Activated CD4-positive, alpha-beta T cell treated with anti-CD3 and anti-CD28 coated beads, Interleukin-2, amount 50 U/mL, for 4 hours (primary cell): ENCODE measurements at regions not wholly inside any gene's neighbourhood (a gene's known extent, or its start where the extent isn't known, plus 50 kb on each side); places are given as distances from the start of the nearest gene placed in this dataset.

Experiments used
- DNase-seq, 2 experiments: peaks; one replicate each; pipeline ENCODE4 v3.0.0-alpha.2; 2020

DNA sequence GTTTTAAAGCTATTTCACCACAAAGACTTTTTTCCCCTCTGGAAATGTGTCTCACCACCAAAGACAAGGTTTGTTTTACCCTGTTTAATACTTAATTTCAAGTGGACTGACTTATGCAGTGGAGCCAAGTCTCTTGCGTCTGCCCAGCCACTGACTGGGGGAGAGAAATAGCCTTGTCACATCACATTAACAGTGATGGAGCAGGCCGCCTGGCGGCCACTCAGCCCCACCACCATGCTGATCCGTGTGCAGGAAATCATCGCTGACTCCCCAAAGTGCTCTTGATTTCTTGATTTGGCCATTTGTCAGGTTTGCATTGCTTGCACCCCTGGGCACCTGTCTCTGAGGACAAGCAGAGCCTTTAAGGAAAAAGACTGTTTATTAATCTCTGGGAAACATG lies 334.1 kb downstream of the GLRX3 start:
- DNase-seq: no peak

DNA sequence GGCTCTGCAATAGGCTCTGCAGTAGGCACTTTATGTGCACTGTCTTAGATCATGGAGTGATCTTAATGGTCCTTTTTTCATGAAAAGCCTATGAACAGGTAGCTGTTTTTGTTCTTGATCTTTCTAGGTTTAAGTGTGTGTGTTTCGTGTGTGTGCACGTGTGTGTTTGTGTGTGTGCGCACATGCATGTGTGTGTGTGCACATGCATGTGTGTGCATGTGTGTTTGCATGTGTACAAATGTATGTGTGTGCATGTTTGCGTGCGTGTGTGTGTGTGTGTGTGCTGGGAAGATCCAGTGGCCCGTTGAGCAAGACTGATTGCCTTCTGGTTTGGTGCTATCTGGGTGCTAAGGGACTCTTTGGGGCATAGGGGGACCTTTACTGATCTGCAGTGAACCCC lies 334.8 kb downstream of the GLRX3 start:
- no peak for DNase-seq

DNA sequence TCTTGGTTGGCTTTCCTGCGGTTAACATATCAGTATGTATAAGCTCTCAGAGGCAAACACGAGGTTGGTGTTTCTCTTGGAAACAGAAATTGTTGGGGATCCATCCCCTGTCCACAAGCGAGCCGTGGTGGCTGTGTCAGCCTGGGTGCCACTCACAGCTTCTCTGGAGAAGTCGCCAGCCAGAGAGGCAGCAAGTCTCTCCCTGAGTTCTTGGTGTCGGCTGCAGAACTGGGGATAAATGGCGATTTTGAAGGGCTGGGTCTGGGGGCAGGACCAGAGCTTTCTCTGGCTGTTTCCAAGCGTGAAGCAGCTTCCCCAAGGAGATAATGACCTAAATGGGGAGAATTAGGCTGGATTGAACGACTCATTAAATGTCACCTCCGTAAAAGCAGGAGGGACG lies 335.3 kb downstream of the GLRX3 start:
- DNase-seq: no peak

DNA sequence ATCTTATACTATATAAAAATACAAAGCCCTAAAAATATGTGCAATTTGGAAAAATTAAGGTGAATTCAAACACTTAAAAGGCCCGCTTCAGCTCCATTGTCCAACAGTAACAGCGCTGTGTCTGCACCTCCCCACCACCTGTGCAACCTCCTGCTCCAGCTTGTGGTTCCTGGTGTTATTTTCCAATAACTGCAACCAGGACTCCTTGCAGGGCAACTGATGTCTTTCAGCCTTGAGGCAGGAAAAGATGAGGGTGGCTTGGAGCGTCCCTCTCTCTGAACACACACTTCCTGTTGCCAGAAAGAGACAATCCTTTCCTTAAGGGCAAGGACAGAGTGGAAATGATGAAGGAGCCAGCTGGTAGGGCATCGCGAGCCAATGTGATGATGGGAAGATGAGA lies 336.0 kb downstream of the GLRX3 start:
- no peak for DNase-seq

DNA sequence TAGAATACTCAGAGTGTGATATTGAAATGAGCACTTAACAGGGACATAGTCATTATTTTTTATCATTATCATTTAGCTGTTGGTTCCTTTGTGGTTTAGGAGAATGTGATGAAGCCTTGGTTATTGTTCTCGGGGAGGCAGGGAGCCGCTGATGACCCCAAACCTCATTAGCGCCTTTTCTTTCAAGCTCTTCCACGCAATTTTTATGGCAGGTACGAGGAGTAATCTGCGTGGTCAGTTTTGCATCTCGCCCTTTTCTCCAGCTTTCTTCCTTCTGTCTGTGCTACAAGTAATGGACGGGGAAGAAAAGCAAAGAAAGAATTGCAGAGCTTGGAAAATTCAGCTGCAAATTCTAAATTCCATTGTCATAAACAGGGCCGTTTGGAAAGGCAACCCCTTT lies 338.4 kb downstream of the GLRX3 start:
- DNase-seq: no peak

DNA sequence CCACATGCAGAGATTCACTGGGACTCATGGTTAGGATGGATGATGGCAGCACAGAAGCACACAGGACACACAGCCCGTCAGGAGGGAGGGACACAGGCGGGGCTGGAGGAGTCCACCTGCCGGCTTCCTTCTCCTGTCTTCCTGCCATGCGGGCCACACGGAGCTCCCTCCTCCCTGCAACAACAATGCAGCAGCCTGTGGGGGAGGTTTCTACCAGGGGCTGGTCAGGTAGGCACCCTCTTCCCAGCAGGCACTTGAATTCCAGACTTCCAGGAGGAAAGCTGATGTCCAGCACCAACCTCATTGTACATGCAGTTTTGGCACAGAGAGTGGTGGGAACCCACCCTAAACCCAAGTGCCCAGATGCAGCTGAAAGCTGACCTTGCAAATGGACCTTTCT lies 341.2 kb downstream of the GLRX3 start:
- DNase-seq: no peak

DNA sequence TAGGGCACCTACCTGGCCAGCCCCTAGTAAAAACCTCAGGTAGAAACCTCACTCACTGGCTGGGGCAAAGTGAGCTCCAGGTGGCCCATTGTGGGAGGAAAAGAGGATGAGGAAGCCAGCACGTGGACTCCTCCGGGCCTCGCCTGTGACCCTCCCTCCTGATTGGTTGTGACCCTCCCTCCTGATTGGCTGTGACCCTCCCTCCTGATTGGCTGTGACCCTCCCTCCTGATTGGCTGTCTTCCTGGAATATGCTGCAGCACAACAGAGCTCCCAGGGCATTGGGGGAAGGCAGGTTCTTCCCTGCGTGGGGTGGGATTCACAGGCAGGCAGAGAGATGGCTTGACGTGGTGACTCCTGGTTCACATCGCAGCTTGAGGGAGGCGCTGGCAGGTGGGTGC lies 343.0 kb downstream of the GLRX3 start:
- DNase-seq: no peak

DNA sequence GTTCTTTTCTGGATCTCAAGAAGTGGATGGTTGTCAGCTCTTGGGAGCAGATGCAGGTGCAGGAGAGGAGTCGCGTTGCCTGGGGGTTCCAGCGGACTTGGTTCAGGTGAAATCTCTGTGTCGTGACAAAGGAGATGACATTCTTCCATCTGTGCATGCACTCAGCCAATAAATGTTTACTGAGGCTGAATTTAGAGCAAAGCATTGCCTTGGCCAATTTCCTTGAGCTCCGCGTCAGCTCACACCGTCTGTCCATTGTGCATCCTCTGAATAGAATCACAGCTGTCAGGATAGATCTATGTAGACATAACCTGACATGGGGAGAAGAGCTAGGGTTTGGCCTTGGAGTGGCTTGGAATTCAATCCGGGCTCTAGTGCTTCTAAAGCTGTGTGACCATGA lies 343.7 kb downstream of the GLRX3 start:
- DNase-seq: no peak

DNA sequence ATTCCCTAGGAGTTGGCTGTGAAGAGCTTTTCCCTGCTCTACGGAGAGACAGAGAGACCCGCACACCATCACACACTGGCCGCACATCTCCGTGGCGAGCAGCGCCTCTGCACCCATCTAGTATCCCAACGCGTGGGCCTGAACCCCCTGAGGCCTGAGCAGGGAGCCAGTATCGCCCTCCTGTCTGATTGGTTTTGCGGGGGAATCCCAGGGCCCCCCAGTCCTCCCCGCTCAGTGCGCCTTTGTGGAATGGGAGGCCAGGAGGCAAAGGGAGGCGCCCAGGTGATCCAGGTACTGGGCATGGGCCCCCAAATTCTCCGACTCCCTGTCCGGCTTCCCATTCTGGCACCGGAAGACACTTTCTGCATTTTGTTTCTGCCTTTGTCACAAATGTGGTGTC lies 344.3 kb downstream of the GLRX3 start:
- no peak for DNase-seq

DNA sequence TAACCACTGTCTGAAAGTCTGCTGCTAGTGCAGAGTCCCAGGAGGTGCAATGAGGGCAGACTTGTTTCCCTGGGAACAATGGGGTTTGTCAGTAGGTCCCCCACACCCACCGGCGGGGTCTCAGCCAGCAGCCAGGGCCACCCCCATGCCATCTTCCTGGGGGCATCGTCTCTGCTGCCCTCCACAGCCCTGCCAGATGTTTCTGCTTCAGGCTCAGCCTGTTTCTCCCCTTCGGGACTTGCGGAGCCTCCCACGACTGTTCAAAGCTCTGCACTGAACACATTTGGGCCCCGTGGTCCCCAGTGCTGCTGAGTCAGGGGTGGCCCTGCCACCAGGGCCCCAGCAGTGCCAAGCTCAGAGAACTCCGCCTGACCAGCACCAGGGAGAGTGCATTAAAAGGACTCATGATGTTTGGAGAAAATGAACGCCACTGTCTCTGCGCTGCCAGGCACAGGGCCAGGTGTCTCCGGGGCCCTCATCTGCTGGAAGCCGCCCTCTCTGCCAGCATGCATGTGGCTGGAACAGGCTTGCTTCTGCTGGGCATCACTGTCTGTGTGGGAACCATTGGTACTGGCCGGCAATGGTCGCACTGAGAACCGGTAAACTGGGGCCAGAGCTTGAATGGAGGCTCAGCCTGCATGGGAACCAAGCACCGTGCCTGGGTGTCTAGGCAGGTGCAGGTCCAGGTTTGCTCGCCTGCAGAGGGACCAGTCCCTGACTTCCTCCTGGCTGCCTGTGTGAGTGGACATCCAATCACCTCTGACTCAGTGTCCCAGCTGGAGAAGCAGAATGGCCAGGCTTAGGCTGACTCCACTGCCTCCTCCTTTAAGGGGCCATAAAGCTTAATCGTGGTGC lies 345.1 kb downstream of the GLRX3 start:
- DNase-seq: no peak

DNA sequence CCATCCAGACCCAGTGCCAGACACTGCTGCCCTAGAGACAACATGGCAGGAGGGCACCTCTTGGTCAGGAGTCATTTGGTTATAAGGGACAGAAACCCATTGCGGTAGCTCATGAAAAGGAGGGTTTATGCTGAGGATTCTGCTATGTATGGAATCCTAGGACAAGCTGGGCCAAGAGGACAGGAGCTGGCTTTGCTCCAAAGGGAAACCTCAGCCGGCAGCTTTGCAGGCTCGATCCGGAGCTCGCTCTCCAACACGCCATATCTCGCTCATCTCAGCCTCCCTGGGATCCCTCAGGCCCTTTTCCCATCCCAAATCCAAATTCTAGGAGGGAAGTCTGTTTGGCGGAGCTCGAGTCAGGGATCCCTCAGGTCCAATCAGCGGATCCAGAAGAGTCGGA lies 345.7 kb downstream of the GLRX3 start:
- no peak for DNase-seq

DNA sequence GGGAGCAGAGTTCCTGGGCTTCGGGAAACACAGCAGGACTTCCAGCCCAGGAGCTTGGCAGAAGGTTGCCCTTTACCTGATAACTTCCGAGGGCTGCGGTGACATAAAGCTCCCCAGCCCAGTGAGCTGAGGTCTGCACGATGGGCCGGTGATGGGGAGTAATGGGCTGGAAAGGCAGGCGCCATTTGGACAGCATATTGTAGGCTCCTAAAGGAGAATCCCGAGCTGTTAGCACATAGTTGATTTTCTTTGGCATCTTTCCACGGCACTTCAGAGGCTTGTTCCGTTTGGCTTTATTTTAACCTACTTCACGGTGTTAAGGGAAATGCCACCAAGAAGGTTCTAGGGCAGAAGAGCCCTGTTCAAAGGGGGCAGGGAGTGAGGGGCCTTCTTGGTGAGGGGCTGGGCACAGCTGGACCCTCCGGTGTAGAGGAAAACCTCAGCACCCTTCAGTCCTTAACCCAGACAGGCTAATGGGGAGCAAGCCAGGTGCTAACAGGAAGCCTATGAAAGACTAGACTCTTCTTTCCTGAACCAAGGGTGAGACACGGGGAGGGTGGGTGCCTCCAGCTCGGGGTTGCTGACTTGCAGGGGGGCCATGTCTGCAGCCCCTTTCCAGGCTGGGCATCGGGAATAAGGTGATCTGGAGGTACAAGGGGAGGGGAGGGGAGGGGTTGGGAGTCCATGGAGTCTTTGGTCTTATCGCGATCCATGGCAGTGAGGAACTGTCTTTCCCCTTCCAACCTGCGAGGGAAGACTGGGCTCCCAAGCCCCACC lies 347.7 kb downstream of the GLRX3 start:
- DNase-seq: no peak

DNA sequence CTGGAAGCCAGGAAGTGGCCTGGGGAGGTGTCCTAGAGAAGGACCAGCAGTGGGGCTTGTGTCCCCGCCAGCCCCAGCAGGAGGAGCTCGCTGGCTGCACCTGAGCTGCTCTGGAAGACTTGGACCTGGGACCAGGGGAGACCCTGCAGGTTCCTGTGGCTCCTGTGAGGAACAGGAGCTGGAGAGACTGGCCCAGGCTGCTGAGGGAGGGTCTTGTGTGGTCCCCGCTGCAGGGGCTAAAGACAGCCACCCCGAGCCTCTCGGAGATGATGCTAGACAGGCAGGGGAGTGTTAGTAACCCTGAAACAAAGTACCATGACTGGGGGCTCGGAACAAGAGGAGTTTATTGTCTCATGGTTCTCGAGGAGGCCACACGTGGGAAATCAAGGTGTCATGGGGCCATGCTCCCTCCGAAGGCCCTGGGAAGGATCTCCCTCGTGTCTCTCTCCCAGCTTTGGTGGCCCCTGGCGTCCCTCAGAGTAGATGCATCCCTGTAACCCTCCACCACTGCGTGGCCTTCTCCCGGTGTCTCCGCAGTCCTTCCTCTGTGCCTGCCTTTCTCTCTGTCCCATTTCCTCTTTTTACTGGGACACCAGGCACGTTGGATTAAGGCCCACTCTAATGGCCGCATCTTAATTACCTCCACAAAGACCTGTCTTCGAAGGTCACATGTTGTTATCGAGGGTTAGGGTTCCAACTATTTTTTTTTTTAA lies 348.4 kb downstream of the GLRX3 start:
- no peak for DNase-seq

DNA sequence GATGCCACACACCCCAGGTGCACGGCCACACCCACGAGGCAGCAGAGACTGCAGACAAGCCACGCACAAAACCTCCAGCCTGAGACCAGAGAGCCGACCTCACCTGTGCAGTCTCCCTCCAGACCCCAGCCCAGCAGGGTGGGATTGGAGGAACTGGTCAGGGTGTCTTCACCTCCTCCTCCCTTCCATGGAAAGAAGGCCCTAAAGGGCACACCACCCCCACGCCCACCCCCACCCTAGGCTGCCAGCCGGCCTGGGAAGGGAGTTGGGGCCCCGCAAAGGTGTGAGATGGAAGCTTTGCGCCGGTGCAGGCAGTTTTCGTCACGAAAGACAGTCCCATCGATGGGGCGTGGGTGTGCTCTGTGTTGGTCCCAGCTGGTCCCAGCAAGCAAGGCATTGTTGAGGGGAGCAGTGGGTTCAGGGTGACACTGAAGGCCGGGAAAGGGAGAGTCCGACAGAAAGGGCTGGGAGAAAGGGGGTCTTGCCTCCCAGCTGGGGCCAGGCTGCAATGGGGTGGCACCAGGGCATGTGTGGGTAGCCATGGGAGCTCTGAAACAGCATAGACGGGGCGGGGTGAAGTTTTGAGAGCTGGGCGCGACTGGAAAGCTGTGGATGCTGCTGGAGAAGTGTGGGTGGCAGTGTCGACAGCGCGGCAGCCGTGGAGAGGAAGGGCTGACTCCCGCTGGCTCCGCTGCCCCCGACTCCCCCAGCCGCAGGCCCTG lies 349.2 kb downstream of the GLRX3 start:
- no peak for DNase-seq

DNA sequence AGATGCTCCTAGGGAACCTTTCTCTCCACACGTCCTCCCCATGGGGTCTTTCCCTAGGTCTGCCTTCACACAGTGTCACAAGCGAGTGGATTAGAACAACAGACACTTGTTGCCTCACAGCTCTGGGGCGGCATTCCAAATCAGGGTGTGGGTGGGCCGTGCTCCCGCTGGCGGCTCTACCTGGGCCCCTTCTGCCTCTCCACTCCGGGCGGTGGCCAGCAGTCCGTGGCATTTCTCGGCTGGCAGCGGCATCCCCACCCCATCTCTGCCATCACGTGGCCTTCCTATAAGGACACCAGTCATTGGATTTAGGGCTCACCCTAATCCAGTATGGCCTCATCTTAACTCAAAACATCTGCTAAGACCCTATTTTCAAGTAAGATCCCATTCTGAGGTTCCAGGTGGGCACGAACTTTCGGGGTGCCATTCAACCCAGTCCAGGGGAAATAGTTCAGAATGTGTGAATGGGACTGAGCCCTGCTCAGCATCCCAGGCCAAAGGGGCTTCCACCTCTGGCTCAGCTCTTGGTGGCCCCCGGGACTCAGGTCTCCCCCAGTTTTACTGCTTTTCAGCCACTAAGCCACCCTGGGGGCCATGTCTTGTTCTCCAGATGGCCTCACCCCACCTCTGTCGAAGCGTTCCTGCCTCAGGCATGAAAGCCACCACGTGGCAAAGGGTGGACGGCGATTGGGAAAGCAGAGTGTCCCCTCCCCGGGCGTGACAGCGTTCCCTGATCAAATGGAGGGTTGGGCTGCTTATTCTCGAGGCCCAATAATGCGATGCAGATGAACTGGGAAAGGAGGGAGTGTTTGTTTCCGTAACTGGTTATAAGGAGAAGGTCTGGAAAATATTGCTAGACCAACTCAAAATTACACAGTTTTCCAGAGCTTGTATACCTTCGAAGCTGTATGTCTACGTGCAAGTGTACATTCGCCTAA lies 350.0 kb downstream of the GLRX3 start:
- DNase-seq: no peak

DNA sequence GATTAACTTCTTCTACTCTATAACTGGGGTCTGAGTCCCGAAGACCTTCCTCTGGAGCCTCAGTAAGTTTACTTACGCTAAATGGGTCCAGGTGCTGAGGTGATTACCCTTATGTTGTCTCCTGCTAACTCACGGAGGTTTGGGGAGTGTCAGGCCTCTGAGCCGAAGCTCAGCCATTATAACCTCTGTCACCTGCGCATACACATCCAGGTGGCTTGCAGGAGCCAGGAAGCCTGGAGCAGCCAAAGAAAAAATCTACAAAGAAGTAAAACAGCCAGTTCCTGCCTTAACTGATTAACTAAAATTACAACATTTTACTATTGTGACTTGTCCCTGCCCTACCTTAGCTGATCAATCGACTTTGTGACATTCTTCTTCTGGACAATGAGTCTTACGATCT lies 350.7 kb downstream of the GLRX3 start:
- DNase-seq: no peak

DNA sequence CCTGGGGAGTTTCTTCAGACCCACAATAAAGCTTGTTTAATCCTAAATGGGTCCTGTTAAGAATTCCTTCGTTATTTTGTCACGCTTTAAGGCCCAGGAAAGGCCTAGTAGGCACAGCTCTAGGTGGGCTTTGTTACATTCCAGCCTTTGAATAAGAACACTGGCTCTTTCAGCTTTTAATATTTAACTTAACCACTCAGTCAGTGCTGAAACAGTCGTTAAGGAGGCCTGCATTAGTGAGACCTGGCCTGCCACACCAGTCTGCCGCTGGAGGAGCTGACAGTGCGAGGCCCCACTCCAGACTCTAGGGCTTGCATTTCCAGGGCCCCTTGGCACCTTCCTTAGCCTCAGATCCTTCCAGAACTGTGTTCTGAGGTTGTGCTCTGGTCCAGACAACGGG lies 351.4 kb downstream of the GLRX3 start:
- no peak for DNase-seq

DNA sequence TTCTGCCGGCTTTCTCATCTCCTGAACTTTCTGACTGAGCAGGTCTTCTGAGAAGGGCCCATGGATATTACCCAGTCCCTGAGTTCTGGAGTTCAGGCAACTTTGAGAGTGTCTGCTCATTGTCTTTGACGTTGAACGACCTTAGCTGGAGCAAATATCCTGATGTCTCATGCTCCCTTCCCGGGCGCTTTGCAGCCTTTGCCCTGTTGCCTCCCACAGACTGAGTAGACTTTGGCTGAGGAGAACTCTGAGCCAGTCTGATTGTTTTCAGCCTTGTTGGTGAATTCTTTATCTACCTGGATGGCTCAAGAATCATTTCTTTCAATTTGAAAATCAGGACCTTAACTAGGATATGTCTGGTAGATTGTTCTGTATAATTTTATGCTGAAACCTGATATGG lies 353.7 kb downstream of the GLRX3 start:
- DNase-seq: no peak

DNA sequence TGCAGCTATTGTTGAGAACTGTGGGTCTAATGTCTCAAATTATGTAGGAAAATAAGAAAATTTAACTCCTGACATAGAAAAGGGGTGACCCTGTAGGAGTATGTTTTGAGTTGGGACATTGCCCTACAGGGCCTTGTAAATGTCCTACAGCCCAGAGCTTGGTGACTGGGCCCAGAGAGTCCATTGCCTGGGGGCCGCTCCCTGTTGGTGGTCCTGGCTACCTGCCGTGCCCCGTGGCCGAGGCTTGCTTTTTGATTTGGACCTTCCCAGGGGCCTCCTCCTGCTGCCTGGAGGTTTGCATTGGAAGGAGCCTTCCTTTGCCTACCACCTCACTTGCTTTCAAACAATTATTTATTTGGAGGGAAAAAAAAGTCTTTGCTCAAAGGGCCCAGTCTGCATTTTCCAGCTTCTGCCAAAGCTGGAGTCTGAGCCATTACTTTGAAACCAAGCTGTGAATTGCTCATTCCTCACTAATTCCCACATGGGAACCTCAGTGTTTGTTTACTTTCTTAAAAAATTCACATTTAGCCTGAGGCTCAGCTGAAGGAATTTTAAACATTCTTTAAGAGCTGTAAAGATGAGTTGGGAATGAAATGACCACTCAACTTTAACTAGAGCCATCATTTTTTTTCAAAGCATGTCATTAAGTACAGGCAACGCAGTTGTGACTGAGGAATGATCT lies 355.0 kb downstream of the GLRX3 start:
- DNase-seq: no peak

DNA sequence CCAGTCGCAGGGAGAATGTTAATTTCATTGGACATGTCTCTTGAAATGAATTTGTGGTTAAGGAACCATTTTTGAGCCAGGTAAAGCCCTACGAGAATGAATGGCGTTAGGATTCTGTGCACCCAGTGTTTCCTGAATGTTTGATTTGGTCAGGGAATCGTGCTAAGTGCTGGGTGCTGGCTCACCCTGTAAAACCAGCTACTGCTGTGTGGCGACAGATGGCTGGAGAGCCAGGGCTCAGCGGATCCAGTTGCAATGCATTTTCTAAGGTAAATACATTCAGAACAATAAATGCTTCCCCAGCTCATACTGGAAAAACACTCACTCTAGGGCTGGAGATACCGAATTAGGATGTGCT lies 355.5 kb downstream of the GLRX3 start:
- DNase-seq: no peak

DNA sequence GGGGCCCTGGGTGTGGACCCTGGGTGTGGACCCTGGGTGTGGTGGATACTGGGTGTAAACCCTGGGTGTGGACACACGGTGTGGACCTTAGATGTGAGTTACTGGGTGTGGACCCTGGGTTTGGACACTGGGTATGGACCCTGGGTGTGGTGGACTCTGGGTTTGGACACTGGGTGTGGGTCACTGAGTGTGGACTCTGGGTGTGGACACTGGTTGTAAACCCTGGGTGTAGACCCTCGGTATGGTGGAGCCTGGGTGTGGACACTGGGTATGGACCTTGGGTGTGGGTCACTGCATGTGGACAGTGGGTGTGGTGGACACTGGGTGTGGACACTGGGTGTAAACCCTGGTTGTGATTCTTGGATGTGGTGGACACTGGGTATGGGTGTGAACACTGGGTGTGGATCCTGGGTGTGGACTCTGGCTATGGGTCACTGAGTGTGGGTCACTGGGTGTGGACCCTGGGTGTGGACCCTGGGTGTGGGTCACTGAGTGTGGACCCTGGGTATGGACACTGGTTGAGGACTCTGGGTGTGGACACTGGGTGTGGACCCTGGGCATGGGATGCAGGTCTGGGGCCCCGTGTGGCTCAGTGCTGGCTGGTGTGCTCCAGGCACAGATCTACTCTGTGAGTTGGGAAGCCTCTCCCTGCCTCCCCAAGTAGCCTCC lies 356.2 kb downstream of the GLRX3 start:
- DNase-seq: no peak
